ENCODE measurements at regions not wholly inside any gene's neighbourhood (a gene's known extent, or its start where the extent isn't known, plus 50 kb on each side); places are given as distances from the start of the nearest gene placed in this dataset.

GRCh38 chr6:56832225-56832624, 122.7 kb upstream of the BEND6 start:
- Histone ChIP-seq H3K9me3 (replicated peaks in 1 of 2; ENCODE audit: control insufficient read depth in 1 of 2, insufficient read depth in 1 of 2, low read length in 2 of 2) (no peaks in the 10 kb centered on the region), H3K27me3 (ENCODE audit: control insufficient read depth in 2 of 2, insufficient read depth in 2 of 2, low read length in 2 of 2) (no peaks in the 10 kb centered on the region), H3K4me1 (ENCODE audit: control insufficient read depth in 1 of 2, insufficient read depth in 2 of 2, low read length in 2 of 2) (no peaks in the 10 kb centered on the region), H3K4me2 (replicated peaks; ENCODE audit: extremely low read depth, low read length, poor library complexity, severe bottlenecking) (no peak overlapping the region), H3K27ac (ENCODE audit: low read depth in 1 of 2, low read length in 2 of 2) (no peak overlapping the region), H3K9ac (ENCODE audit: insufficient read depth, low read length, poor library complexity, severe bottlenecking) (no peak overlapping the region), H2AFZ (ENCODE audit: insufficient read depth, low read depth, low read length, poor library complexity, severe bottlenecking) (no peak overlapping the region), H3K4me3 (replicated peaks in 1 of 3; ENCODE audit: low read depth in 2 of 3, low read length in 3 of 3) (no peak overlapping the region), H3K79me2 (ENCODE audit: insufficient read depth, low read length) (no peaks in the 10 kb centered on the region), H3K36me3 (replicated peaks in 1 of 2; ENCODE audit: control insufficient read depth in 1 of 2, insufficient read depth in 2 of 2, low read length in 2 of 2) (no peaks in the 10 kb centered on the region), H4K20me1 (ENCODE audit: insufficient read depth, low read length) (no peaks in the 10 kb centered on the region)
- intact Hi-C loops (cut with micrococcal nuclease) = no loop called here
- Mint-ChIP-seq H3K36me3 (no peaks in the 10 kb centered on the region), H3K9me3 (no peaks in the 10 kb centered on the region), H3K27me3 (ENCODE audit: low read depth in 3 of 3) (no peaks in the 10 kb centered on the region), H3K27ac (no peak overlapping the region), H3K4me1 (no peaks in the 10 kb centered on the region), H3K4me3 (no peak overlapping the region)
- TF ChIP-seq, protein P1, sequence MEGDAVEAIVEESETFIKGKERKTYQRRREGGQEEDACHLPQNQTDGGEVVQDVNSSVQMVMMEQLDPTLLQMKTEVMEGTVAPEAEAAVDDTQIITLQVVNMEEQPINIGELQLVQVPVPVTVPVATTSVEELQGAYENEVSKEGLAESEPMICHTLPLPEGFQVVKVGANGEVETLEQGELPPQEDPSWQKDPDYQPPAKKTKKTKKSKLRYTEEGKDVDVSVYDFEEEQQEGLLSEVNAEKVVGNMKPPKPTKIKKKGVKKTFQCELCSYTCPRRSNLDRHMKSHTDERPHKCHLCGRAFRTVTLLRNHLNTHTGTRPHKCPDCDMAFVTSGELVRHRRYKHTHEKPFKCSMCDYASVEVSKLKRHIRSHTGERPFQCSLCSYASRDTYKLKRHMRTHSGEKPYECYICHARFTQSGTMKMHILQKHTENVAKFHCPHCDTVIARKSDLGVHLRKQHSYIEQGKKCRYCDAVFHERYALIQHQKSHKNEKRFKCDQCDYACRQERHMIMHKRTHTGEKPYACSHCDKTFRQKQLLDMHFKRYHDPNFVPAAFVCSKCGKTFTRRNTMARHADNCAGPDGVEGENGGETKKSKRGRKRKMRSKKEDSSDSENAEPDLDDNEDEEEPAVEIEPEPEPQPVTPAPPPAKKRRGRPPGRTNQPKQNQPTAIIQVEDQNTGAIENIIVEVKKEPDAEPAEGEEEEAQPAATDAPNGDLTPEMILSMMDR (IDR thresholded peaks at IDR 0.05) = no peak
- WGBS (ENCODE audit: insufficient coverage) = no CpG with 5 or more reads among the region's 3 CpGs
- DNase-seq = no peak

- intact Hi-C loops (cut with micrococcal nuclease) = no loop called here
- Histone ChIP-seq H4K20me1 (ENCODE audit: insufficient read depth, low read length) (no peaks in the 10 kb centered on the region), H3K4me3 (replicated peaks in 1 of 3; ENCODE audit: low read depth in 2 of 3, low read length in 3 of 3) (no peak overlapping the region), H3K27ac (ENCODE audit: low read depth in 1 of 2, low read length in 2 of 2) (no peak overlapping the region), H3K27me3 (ENCODE audit: control insufficient read depth in 2 of 2, insufficient read depth in 2 of 2, low read length in 2 of 2) (no peaks in the 10 kb centered on the region), H3K79me2 (ENCODE audit: insufficient read depth, low read length) (no peaks in the 10 kb centered on the region), H3K9me3 (replicated peaks in 1 of 2; ENCODE audit: control insufficient read depth in 1 of 2, insufficient read depth in 1 of 2, low read length in 2 of 2) (no peaks in the 10 kb centered on the region), H3K9ac (ENCODE audit: insufficient read depth, low read length, poor library complexity, severe bottlenecking) (no peak overlapping the region), H3K4me1 (ENCODE audit: control insufficient read depth in 1 of 2, insufficient read depth in 2 of 2, low read length in 2 of 2) (no peaks in the 10 kb centered on the region), H3K4me2 (replicated peaks; ENCODE audit: extremely low read depth, low read length, poor library complexity, severe bottlenecking) (no peak overlapping the region), H3K36me3 (replicated peaks in 1 of 2; ENCODE audit: control insufficient read depth in 1 of 2, insufficient read depth in 2 of 2, low read length in 2 of 2) (no peaks in the 10 kb centered on the region), H2AFZ (ENCODE audit: insufficient read depth, low read depth, low read length, poor library complexity, severe bottlenecking) (no peak overlapping the region)
- no peak overlapping the region for H3K4me3 Mint-ChIP-seq
- DNase-seq = no peak
- peak overlapping the region in 2 of 7 donors; percentile 64 for H3K27ac Mint-ChIP-seq
- WGBS (ENCODE audit: insufficient coverage) = 83% methylated on average over 1 of the region's 2 CpGs
- no peaks in the 10 kb centered on the region for H3K36me3 Mint-ChIP-seq
- no peaks in the 10 kb centered on the region for H3K27me3 Mint-ChIP-seq (ENCODE audit: low read depth in 3 of 3)
- no peaks in the 10 kb centered on the region for H3K9me3 Mint-ChIP-seq
- H3K4me1 Mint-ChIP-seq = no peaks in the 10 kb centered on the region
- TF ChIP-seq, protein P1 (IDR thresholded peaks at IDR 0.05) = no peak
Observed at GRCh38 chr6:56831334-56831733, 123.6 kb upstream of the BEND6 start.
